Forelimb muscle (tissue), 1 donor: ENCODE measurements at regions not wholly inside any gene's neighbourhood (a gene's known extent, or its start where the extent isn't known, plus 50 kb on each side); places are given as distances from the start of the nearest gene placed in this dataset.

Source experiments
- DNase-seq: peaks from one replicate; pipeline ENCODE4 v3.0.0-alpha.2; 2013; ENCODE audit warnings: low read depth

- DNase-seq, result no peak
These were observed 208.9 kb downstream of the ASB1 start for GRCh38 chr2:238635647-238636051.

GRCh38 chr2:238636269-238637073 lies 209.7 kb downstream of the ASB1 start:
- DNase-seq, result no peak

- DNase-seq, result no peak
These were observed 209.5 kb upstream of the TWIST2 start for GRCh38 chr2:238638100-238638981.

GRCh38 chr2:238638982-238639628 lies 208.8 kb upstream of the TWIST2 start:
- DNase-seq, result no peak

- DNase-seq, result no peak
These were observed 207.4 kb upstream of the TWIST2 start for GRCh38 chr2:238640486-238640885.

GRCh38 chr2:238642973-238643372 lies 204.9 kb upstream of the TWIST2 start:
- DNase-seq, result no peak

- no peak for DNase-seq
These were observed 204.4 kb upstream of the TWIST2 start for GRCh38 chr2:238643400-238643907.

- no peak for DNase-seq
These were observed 203.5 kb upstream of the TWIST2 start for GRCh38 chr2:238644095-238645081.

- no peak for DNase-seq
These were observed 202.8 kb upstream of the TWIST2 start for GRCh38 chr2:238645095-238645494.

- no peak for DNase-seq
These were observed 202.2 kb upstream of the TWIST2 start for GRCh38 chr2:238645716-238646115.

- DNase-seq, result no peak
These were observed 201.6 kb upstream of the TWIST2 start for GRCh38 chr2:238646281-238646680.

- DNase-seq, result no peak
These were observed 201.1 kb upstream of the TWIST2 start for GRCh38 chr2:238646803-238647202.

- no peak for DNase-seq
These were observed 198.8 kb upstream of the TWIST2 start for GRCh38 chr2:238649123-238649522.

GRCh38 chr2:238649936-238650518 lies 197.9 kb upstream of the TWIST2 start:
- DNase-seq, result no peak

GRCh38 chr2:238650536-238650935 lies 197.3 kb upstream of the TWIST2 start:
- no peak for DNase-seq

- DNase-seq, result no peak
These were observed 196.4 kb upstream of the TWIST2 start for GRCh38 chr2:238651306-238652052.

GRCh38 chr2:238652053-238652770 lies 195.7 kb upstream of the TWIST2 start:
- no peak for DNase-seq

GRCh38 chr2:238652771-238653157 lies 195.1 kb upstream of the TWIST2 start:
- DNase-seq, result no peak
